ENCODE measurements at regions not wholly inside any gene's neighbourhood (a gene's known extent, or its start where the extent isn't known, plus 50 kb on each side); places are given as distances from the start of the nearest gene placed in this dataset.

DNA sequence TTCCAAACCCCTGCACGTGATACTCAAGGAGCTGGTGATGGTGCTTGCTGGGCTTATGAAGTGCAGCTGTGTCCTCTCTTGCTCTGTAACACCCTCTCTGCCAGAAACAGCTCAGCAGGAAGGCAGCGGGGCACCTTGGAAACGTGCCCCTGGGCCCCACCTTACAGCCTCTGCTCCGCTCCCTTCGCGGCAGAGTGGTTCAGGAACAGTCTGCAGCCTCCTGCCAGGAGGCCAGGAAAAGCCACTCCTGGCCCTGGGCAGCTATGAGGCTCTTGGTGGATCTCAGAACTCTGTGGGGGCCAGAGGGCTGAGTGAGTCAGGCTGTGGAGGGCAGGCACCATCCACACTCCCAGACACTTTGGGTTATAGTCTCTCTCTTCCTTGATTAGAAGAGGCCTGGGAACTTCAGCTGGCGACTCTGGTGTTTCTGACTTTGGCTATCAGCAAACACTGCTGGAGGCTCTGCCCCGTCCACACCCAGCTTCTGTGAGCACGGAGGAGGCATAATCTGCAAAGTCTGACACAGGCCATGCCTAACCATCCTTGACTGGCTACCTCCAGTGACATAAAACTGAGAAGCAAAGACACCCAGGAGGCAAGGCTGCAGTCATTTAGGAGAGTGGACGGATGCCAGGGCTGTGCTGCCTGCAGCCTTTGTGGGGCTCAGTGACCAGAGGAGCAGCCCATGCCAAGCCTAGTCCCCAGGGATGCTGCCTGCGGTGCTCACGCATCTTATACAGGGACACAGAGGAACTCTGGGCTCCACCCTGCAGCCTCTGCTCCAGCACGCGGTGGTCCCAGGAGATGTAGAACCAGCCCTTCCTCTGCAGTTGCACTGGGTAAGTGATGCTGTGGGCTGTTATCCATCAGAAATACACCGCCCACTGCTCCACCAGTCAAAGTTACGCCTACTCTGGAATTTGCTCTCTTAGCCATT is 65.3 kb downstream of the METRNL start:
- no peak for DNase-seq

DNA sequence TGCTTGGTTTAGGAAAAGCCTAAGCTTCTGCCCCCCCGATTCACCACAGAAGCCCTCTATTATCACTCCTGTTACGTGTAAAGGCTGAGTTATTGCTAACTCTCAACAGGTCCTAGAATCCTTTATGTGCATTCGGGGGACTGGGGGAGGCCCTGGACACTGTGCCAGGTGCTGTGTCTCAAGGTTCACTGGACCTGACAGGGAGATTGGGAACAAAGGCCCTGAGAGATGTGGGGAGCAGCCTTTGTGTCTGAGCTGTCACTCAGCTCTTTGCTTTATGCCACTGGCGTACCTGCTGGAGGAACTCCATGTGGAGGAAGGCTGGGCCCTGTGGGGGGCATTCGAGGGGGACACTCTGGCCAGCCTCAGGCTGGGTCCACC is 65.9 kb downstream of the METRNL start:
- no peak for DNase-seq

DNA sequence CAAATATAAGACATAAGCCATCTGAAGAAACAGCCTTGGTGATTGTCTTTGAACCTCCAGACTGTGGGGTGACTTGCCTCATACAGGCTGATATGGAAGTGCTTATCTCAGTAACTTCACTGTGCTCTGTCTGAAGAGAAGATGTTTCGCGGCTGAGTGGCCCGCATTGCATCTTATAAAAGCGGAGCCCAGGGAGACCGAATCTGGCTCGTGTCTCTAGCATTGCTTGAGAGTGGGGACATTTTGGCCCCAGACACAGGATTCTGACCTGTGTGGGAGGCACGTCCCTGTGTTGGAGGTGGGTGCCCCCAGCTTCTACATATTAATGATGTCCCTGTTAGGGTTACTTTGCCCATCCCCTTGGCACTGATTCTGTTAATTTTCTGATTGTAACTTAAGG is 66.4 kb downstream of the METRNL start:
- DNase-seq: no peak

DNA sequence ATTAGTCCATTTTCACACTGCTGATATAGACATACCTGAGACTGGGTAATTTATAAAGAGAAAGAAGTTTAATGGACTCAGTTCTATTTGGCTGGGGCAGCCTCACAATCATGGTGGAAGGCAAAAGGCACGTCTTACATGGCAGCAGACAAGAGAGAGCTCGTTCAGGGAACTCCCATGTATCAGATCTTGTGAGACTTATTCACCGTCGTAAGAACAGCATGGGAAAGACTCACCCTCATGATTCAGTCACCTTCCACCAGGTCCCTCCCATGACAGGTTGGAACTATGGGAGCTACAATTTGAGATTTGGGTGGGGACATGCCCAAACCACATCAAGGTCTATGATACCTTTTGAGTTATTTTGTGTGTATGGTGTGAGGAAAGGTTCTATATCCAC is 66.9 kb downstream of the METRNL start:
- no peak for DNase-seq

DNA sequence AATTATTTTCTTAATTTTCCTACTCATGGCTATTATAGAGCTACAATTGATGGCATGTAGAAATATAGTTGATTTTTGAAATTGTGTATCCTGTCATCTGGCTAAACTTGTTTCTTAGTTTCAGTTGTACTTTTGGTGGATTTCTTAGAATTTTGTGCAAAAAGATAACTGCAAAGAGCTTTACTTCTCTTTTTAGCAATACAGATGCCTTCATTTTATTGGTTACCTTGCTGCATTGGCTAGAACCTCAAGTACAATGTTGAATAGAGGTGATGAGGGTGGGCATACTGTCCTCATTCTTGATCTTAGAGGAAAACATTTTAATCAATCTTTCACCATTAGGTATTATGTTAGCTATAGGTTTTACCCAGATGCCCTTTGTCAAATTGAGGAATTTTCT is 67.9 kb downstream of the METRNL start:
- no peak for DNase-seq

DNA sequence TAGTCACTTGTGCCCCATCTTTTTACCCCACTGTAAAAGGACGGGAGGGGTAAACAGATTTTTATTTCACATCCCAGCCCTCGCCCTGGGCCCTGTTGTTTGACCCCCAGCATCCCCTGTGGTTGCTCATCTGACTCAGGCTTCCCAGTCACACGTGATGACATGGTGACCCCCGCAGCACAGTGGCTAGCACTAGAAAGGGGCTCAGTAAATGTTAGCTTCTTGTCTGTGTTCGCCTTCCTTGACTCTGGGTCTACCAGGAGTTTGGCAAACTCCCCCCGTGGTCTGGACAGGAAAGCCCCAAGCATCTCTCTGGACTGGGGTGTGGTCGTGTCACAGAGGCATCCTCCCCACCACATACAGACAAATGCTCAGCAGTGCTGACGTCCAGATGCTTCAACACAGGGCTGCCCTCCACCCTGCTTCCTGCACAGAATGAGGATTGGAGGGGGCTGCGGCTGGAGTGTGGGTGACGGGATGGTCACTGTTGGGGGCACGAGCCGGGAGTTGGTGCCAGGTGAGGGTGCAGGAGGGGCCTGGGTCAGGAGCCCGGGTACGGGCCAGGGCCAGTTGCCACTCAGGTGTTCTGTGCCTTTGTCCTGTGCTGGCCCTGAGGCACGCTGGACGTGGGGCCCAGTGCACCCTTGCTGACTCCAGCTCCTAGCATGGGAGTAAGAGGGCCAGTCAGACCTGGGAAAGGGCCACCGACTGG is 69.1 kb downstream of the METRNL start:
- no peak for DNase-seq

DNA sequence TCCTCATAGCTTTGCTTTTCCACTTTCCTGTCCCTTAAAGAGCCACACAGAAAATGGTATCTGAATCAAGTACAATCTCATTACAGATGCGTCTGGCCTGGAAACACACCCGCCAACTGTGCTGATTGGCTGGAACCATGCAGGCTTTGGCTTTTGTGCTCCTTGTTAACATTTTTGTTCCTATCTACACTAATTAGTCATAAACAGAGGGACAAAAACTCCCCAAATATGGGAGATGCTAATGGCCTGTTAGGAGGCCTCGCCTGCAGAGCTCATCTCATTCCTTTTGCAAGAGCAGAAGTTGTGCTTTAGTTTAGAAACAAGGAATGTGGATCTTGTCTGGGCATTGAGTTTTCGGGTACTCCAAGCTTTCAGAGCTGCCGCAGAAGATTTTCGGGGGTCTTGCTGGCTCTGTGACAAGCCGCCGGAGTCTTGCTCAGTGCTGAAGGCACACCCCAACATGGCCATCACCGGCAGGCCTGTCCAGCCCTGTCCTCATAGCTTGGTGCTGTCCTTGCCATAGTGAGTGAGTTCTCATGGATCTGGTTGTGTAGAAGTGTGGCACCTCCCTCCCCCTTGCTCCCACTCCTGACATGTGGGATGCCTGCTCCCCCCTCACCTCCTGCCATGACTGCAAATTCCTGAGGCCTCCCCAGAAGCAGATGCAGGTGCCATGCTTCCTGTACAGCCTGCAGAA is 69.8 kb downstream of the METRNL start:
- DNase-seq: no peak

DNA sequence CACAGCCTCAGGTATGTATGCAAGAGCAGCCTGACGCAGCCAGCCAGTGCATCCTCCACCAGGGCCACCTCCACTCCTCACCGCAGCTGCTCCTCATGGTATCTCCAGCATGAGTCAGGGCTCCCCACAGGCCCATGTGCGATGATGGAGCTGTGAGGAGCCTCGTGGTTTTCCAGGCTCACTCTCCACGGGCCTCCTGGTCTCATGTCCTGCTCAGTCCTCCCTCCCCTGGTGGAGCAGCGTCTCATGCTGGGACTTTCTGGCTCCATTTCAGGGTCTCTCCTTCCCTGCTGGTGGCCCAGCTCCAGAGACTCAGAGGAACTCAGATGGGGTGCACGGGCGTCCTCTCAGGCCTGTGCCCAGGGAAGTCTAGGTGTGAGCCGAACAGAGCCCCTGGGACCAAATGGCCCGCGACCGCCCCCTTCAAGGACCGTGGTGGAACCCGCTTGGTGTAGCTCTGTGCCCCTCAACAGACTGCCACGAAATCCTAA is 70.4 kb downstream of the METRNL start:
- DNase-seq: no peak

DNA sequence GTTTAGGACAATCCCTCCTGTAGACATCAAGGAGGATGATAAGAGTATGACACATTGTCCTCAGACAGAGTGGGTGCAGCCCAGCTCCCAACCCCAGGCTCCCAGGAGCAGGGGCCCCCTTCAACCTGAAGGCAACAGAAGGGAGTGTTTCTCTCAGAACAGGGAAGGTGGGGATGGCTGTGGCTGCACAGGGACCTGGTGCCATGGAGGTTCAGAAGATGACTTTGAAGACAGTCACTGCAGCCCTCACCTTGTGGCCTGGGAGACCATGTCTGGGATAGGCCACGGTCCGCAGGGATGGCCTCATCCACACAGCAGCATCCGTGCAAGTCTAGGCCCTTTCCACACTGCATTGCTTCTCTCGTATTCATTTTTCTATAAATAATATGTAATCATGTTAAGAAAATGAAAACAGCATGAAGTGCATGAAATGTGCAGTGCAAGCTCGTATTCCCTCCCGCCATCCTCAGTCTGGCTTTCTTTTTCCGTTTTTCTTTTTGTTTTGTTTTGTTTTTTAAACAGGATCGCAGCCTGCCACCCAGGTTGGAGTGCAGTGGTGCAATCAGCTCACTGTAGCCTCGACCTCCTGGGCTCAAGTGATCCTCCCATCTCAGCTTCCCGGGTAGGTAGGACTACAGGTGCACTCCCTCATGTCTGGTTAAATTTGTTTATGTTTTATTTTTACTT is 71.1 kb downstream of the METRNL start:
- no peak for DNase-seq

DNA sequence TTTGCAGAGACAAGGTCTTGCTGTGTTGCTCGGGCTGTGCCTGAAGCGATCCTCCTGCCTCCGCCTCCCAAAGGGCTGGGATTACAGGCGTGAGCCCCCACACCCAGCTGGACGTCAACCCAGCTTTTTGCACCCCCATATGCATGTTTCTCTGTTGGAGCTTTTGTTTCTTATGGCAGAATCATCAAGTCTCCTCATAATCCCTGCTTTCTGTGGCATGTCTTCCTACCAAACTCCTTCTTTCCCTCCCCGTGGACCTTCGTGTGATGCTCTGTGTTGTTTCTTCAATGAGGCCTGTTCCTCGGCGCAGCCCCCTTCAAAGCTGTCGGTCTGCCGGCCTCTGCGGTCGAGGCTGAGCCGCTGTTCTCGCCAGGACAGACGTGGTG is 71.6 kb downstream of the METRNL start:
- no peak for DNase-seq

DNA sequence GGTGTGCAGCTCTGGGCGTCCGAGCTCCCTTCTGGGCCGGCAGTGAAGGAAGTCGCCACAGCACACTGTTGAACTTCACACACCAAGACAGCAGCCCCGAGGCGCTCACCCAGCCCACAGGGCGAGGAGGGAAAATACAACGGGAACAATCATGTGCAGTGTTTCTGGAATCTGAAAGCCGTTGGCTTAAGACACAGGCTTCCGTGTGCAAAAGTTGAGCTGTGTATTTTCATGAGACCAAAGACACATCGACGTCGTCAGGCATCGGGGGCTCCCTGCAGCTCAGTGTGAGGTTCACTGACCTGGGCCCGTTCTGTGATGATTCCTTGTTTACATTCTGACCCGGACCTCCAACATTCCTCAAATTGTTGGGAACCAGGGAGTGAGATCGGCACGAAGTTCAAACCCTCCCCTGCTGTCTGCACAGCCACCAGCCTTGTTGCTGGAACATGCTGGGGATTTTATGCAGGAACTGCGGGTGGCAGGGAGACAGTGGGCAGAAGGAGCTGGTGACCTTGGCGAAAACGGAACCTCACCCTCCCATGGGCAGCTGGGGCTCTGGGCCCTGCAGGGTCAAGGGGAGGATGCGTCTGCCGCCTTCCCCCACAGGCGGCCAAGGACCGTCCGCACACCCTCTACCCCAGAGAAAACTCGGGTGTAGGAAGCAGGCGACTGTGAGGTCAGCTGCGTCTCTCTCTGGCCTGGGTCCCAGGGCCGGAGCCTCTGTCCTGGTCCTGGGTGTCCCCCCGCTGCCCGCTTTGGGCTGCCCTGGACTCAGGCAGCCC is 72.2 kb downstream of the METRNL start:
- no peak for DNase-seq

DNA sequence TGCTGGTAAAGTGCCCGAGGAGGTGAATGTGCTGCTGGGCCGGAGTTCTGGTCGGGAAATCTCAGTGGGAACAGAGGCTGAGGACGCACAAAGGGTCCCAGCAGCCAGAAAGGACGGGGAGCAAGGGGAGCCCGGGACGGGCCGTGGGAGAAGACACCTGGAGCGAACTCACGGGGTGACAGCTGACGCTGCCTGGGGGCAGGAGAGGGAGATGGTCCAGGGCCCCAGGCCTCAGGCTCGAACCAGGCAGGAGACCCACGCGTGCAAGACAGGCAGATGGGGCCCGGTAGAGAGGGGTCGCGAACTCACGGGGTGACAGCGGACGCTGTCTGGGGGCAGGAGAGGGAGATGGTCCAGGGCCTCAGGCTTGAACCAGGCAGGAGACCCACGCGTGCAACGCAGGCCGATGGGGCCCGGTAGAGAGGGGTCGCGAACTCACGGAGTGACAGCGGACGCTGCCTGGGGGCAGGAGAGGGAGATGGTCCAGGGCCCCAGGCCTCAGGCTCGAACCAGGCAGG is 72.9 kb downstream of the METRNL start:
- no peak for DNase-seq

DNA sequence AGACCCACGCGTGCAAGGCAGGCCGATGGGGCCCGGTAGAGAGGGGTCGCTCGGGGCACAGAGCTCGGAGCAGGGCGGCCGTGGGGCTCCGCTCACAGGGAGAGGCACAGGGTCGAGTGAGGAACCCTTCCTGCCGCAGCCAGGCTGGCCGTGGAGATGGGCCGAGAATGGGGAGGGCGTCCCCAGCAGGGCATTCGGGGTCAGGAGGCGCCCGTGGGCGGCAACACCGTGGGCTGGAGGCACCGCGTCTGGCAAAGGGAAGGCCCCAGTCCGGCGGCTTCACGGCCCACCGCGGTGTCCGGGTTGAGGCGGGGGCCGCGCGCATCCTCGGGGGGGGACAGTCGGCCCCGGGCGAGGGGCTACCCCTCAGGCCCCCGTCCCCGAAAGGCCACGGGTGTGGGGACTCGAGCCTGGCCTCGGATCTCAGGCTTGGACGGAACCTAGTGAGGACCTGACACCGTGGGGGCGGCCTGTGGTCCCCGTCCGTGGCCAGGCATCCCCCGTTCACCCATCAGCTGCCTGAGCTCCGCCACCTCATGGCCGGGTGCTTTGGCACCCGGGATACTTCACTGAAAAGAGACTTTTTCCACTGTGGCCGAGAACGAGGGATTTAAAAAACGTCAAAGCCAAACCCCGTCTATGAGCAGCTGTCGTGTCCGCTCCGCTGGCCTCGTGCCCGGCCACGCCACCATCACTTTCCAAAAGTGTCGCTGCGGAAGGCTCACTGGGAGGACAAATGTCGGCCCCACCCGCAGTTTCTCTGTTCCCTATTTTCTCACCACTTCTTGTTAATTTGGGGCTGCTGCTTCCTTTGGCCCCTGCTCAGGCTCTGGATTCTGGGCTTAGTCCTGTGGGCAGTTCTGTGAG is 73.6 kb downstream of the METRNL start:
- no peak for DNase-seq

DNA sequence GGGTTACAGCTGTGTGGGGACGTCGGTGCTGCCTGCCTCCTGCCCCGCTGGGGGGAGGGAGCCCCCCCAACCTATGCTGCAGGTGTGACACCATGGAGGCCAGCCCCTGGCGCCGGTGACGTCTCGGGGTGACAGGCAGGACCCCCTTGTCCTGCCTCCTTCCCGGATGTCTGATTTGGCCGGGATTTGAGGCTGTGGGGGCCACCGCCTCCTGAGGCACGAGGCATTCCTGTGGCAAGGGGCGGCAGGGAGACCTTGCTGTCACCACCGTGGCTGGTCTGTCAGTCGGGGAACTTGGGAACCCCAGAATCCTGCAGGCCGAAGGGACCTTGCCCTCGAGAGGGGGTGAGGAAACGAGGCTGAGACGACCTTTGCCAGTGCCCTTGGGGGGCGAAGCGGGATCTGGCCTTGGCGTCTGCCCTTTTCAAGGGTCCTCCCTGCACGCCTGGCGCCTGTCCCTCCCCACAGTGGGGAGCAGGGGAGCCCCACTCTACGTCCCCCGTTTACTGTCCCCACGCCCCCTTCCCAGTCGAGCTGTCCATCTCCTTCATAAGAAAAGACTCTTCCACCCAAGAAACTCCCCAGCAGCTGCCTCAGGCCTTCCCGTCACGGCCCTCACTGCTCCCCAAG is 74.4 kb downstream of the METRNL start:
- no peak for DNase-seq

DNA sequence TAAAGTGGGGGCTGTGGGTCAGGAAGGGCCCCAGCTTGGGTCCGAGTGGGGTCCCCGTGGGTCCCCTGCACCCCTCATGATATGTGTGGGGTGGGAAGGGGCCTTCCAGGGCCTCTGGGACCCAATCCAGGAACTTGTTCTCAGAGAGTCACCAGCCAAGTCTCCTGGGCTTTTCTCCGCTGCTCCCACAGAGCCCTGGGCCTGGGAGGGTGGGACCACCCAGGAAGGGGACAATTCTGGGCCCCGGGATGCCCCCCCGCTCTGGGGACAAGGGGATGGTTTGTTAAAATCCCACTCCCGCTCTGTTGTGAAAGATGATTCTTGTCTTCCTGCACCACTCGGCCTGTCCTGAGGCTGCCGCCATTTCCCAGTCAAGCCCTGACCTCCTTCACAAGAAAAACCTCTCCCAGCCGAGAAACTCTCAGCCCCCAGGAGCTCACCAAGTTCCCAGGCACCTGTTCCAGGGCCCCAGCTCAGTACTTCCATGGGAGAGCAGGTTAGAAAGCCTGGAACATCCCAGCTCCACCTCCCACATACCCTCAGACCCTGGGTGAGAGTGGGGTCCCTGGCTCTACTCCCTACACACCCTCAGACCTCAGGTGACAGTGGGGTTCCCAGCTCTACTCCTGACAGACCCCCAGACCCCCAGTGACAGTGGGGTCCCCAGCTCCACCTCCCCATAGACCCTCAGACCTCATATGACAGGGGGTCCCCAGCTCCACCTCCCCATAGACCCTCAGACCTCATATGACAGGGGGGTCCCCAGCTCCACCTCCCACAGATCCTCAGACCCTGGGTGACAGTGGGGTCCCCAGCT is 75.1 kb downstream of the METRNL start:
- DNase-seq: no peak

DNA sequence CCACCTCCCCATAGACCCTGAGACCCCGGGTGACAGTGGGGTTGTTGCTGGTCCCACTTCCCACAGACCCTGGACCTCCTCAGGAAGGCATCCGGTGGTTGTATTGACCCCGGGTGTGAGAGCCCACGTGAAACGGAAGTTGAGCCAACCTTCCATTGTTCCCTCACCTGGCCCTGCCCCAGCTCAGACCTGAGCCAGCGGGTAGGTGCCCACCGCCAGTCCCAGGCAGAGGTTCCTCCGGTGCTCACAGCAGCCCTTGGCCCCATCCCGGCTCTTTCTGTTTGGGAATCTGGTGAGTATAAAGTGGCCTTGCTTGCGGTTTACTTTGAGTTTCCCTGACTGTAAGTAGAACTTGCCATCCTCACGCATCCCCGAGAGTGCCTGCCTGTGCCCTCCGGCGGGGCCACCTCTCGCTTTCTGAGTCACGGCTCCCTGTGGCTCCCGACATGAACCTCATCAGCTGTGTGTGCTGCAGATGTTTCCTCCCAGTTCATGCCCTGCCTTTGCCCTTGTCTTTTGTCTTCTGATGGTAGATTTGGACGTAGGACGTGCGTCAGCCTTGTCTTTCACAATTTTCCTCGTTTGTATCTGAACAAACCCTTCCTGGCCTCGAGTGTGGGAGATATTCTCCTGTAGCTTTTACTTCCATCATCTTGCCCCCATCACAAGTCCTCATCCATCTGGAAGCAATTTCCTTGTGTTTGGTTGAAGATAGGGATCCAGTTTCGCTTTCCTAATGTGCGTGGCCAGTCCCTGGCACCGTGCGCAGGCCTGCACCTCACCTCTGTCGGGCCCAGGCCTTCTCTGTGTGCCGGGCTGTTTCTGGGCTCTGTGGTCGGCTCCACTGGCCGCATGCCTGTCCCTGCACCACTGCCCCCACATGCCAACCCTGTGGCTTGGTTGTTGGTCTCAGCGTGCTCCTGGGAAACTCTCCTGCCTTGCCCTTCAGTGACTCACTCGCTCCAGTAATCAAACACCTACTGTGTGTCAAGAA is 76.0 kb downstream of the METRNL start:
- no peak for DNase-seq

DNA sequence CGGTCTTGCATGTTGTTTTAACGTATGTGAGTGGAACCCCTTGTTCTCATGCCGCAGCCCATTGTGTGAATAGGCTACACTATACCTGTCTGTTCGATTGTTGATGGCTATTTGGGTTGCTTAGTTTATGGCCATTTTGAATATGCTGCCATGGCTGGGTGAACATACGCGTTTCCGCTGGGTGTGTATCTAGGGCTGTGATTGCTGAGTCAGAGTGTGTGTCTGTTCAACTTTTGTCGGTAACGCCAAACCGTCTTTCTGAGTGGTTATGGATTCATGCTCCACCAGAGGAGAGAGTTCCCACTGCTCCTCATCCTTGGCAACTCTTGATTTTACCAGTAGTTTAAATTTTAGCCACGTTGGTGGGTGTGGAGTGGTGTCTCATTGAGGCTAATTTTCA is 77.0 kb downstream of the METRNL start:
- no peak for DNase-seq
